ENCODE measurements at regions not wholly inside any gene's neighbourhood (a gene's known extent, or its start where the extent isn't known, plus 50 kb on each side); places are given as distances from the start of the nearest gene placed in this dataset.
A peak's percentile ranks its signal among the peaks of the same experiment; 100 is the strongest.

- Histone ChIP-seq H3K36me3 (replicated peaks; ENCODE audit: insufficient read depth, low read depth) (no peaks in the 10 kb centered on the region), H3K9me3 (ENCODE audit: low read depth) (no peaks in the 10 kb centered on the region), H3K4me2 (no peak overlapping the region), H3K9me2 (replicated peaks; ENCODE audit: insufficient read depth) (no peaks in the 10 kb centered on the region), H3K27ac (no peak overlapping the region), H3K4me3 (no peak overlapping the region), H3K27me3 (no peaks in the 10 kb centered on the region), H4K20me1 (ENCODE audit: insufficient read depth, poor library complexity, severe bottlenecking) (no peaks in the 10 kb centered on the region), H3K4me1 (ENCODE audit: insufficient read depth) (no peaks in the 10 kb centered on the region), H2AFZ (no peak overlapping the region), H3K79me2 (no peaks in the 10 kb centered on the region)
- no peak for DNase-seq (ENCODE audit: low spot score)
- 92% methylated on average over 5 of the region's 5 CpGs for WGBS (ENCODE audit: low lambda C conversion rate, missing lambda C conversion rate)
- TF ChIP-seq CTCF (IDR thresholded peaks at IDR 0.05; ENCODE audit: poor library complexity) = no peak
Observed at GRCh38 chr11:103848686-103849085, 187.8 kb upstream of the DDI1 start.

GRCh38 chr11:103849366-103849765 lies 187.1 kb upstream of the DDI1 start:
- Histone ChIP-seq H3K4me3 (no peak overlapping the region), H4K20me1 (ENCODE audit: insufficient read depth, poor library complexity, severe bottlenecking) (no peaks in the 10 kb centered on the region), H3K27me3 (no peaks in the 10 kb centered on the region), H3K36me3 (replicated peaks; ENCODE audit: insufficient read depth, low read depth) (no peaks in the 10 kb centered on the region), H3K27ac (no peak overlapping the region), H2AFZ (no peak overlapping the region), H3K4me1 (ENCODE audit: insufficient read depth) (no peaks in the 10 kb centered on the region), H3K9me2 (replicated peaks; ENCODE audit: insufficient read depth) (no peaks in the 10 kb centered on the region), H3K4me2 (no peak overlapping the region), H3K9me3 (ENCODE audit: low read depth) (no peaks in the 10 kb centered on the region), H3K79me2 (no peaks in the 10 kb centered on the region)
- no peak for DNase-seq (ENCODE audit: low spot score)
- 80% methylated on average over 3 of the region's 3 CpGs for WGBS (ENCODE audit: low lambda C conversion rate, missing lambda C conversion rate)
- no peak for TF ChIP-seq CTCF (IDR thresholded peaks at IDR 0.05; ENCODE audit: poor library complexity)
- TF ChIP-seq EZH2 (IDR thresholded peaks at IDR 0.05; ENCODE audit: borderline replicate concordance) = no peak
- TF ChIP-seq EZH2phosphoT487 (IDR thresholded peaks at IDR 0.05; ENCODE audit: low read depth, severe bottlenecking, unreplicated experiment) = no peak

- Histone ChIP-seq H3K9me3 (ENCODE audit: low read depth) (no peaks in the 10 kb centered on the region), H3K4me1 (ENCODE audit: insufficient read depth) (no peaks in the 10 kb centered on the region), H3K36me3 (replicated peaks; ENCODE audit: insufficient read depth, low read depth) (no peaks in the 10 kb centered on the region), H3K9me2 (replicated peaks; ENCODE audit: insufficient read depth) (no peaks in the 10 kb centered on the region), H4K20me1 (ENCODE audit: insufficient read depth, poor library complexity, severe bottlenecking) (no peaks in the 10 kb centered on the region), H3K27ac (peak overlapping the region; percentile 42), H3K27me3 (no peaks in the 10 kb centered on the region), H2AFZ (no peak overlapping the region), H3K4me3 (no peak overlapping the region), H3K4me2 (peak overlapping the region; percentile 20), H3K79me2 (no peaks in the 10 kb centered on the region)
- no peak for DNase-seq (ENCODE audit: low spot score)
- TF ChIP-seq CTCF (IDR thresholded peaks at IDR 0.05; ENCODE audit: poor library complexity) (no peak), EZH2 (IDR thresholded peaks at IDR 0.05; ENCODE audit: borderline replicate concordance) (no peak), EZH2phosphoT487 (IDR thresholded peaks at IDR 0.05; ENCODE audit: low read depth, severe bottlenecking, unreplicated experiment) (no peak)
- WGBS (ENCODE audit: low lambda C conversion rate, missing lambda C conversion rate) = 74% methylated on average over 6 of the region's 6 CpGs
Observed at GRCh38 chr11:103850419-103851165, 185.8 kb upstream of the DDI1 start.
